ENCODE measurements at regions not wholly inside any gene's neighbourhood (a gene's known extent, or its start where the extent isn't known, plus 50 kb on each side); places are given as distances from the start of the nearest gene placed in this dataset.

GRCh38 chr21:24290151-24290833 is 1317.0 kb downstream of the MRPL39 start:
- intact Hi-C loops (cut with micrococcal nuclease): no loop called here
- POLR2A ChIA-PET: no interaction called here

More at GRCh38 chr21:24290151-24290833, 1317.0 kb downstream of the MRPL39 start:
- no TSS peak for BruUV-seq (replicated peaks)
- H3K36me3 ChIP-seq (ENCODE audit: control insufficient read depth in 2 of 2, extremely low read depth in 1 of 2, insufficient read depth in 2 of 2, low read length in 2 of 2): no peaks in the 10 kb centered on the region
- no peak overlapping the region for H3K9ac ChIP-seq (replicated peaks; ENCODE audit: extremely low read depth, insufficient read depth, low read length)
- H3K79me2 ChIP-seq (ENCODE audit: control insufficient read depth, insufficient read depth, low read length): no peaks in the 10 kb centered on the region
- H3K4me3 ChIP-seq (replicated peaks in 1 of 3; ENCODE audit: insufficient read depth in 1 of 3, low read depth in 1 of 3, low read length in 3 of 3): no peak overlapping the region
- no peaks in the 10 kb centered on the region for H3K4me1 ChIP-seq (ENCODE audit: control insufficient read depth, extremely low read depth, insufficient read depth, low read length)
- H3K4me2 ChIP-seq (ENCODE audit: insufficient read depth, low read length): no peak overlapping the region
- no peaks in the 10 kb centered on the region for H3K9me3 ChIP-seq (replicated peaks; ENCODE audit: control insufficient read depth, insufficient read depth, low read length)
- no peak for DNase-seq (ENCODE audit: low read depth, low spot score)
- CTCF ChIA-PET: no interaction called here
- no peaks in the 10 kb centered on the region for H3K9me1 ChIP-seq (replicated peaks; ENCODE audit: control insufficient read depth, extremely low read depth, insufficient read depth, low read length)
- dilution Hi-C loops (cut with MboI; ENCODE audit: extremely low pct_ligation_motif_present, low sequenced_read_pairs): no loop called here
- H2AFZ ChIP-seq (ENCODE audit: low read depth, low read length): no peak overlapping the region
- no peak overlapping the region for H3K27ac ChIP-seq (ENCODE audit: insufficient read depth, low read depth, low read length)
- FAIRE-seq: no peak
- no peaks in the 10 kb centered on the region for H4K20me1 ChIP-seq (replicated peaks; ENCODE audit: control insufficient read depth, extremely low read depth, insufficient read depth, low read length)
- TF ChIP-seq POLR2A (IDR thresholded peaks at IDR 0.05; ENCODE audit: low read depth, low read length) (no peak), CTCF (IDR thresholded peaks at IDR 0.05; ENCODE audit: extremely low read depth in 1 of 2, insufficient read depth in 1 of 2, low read depth in 1 of 2, low read length in 2 of 2) (no peak), MYC (IDR thresholded peaks at IDR 0.05; ENCODE audit: low read depth, low read length) (no peak), FOS (IDR thresholded peaks at IDR 0.05; ENCODE audit: borderline replicate concordance, insufficient read depth, low read length) (no peak), JUN (IDR thresholded peaks at IDR 0.05; ENCODE audit: borderline replicate concordance, insufficient read depth, insufficient read length, low read depth) (no peak), MAX (IDR thresholded peaks at IDR 0.05; ENCODE audit: insufficient read depth, insufficient read length) (no peak), POLR2AphosphoS5 (IDR thresholded peaks at IDR 0.05; ENCODE audit: insufficient read depth, low read depth, low read length) (no peak), GATA2 (IDR thresholded peaks at IDR 0.05; ENCODE audit: insufficient read depth, insufficient read length, low read depth, low read length) (no peak), EZH2 (IDR thresholded peaks at IDR 0.05; ENCODE audit: borderline replicate concordance, low read depth, low read length, severe bottlenecking) (no peak)
- H3K27me3 ChIP-seq (ENCODE audit: control insufficient read depth in 2 of 2, insufficient read depth in 2 of 2, low read length in 2 of 2): no peaks in the 10 kb centered on the region

Data from endothelial cell of umbilical vein (primary cell).